BJ (cell line): ENCODE measurements at regions not wholly inside any gene's neighbourhood (a gene's known extent, or its start where the extent isn't known, plus 50 kb on each side); places are given as distances from the start of the nearest gene placed in this dataset.
"Not testable (repeated sequence)": the region's sequence is repeated elsewhere in the genome, so short reads cannot be mapped to it uniquely, and the experiment has no call there.

Experiments used
- CTCF ChIA-PET: fragments of 350-600 bp; formaldehyde crosslinking; extraction: SDS; loops from one replicate; lab custom pipeline; 2021; ENCODE audit warnings: antibody characterized with exemption, inconsistent platforms; lab: Yijun Ruan, JAX
- POLR2A ChIA-PET: fragments of 300-600 bp; sonication (Branson Sonifier 250); formaldehyde crosslinking; extraction: SDS; loops from one replicate; lab custom pipeline; 2021; ENCODE audit warnings: antibody characterized with exemption; lab: Charles Lee
- DNase-seq: peaks from one replicate; pipeline ENCODE4 v3.0.0-alpha.2; 2011; ENCODE audit warnings: low read depth
- H3K27me3 ChIP-seq: 2 replicates; pipeline ENCODE4 v1.6.0; 2011; ENCODE audit warnings: low read length; ENCODE audit not compliant: control insufficient read depth, insufficient read depth
- H3K36me3 ChIP-seq: 2 replicates; pipeline ENCODE4 v1.5.1; 2011; ENCODE audit warnings: low read length; ENCODE audit not compliant: control insufficient read depth, insufficient read depth
- H3K4me3 ChIP-seq: 2 replicates; pipeline ENCODE4 v1.5.1; 2011; ENCODE audit warnings: low read depth, mild to moderate bottlenecking, control low read depth, low read length
- TF ChIP-seq, protein P1 (sequence below): IDR thresholded peaks from 2 replicates; pipeline ENCODE4 v1.5.1; 2011; ENCODE audit warnings: low read depth, mild to moderate bottlenecking, control low read depth, inconsistent platforms, low read length, moderate library complexity; ENCODE audit not compliant: insufficient read depth

DNA sequence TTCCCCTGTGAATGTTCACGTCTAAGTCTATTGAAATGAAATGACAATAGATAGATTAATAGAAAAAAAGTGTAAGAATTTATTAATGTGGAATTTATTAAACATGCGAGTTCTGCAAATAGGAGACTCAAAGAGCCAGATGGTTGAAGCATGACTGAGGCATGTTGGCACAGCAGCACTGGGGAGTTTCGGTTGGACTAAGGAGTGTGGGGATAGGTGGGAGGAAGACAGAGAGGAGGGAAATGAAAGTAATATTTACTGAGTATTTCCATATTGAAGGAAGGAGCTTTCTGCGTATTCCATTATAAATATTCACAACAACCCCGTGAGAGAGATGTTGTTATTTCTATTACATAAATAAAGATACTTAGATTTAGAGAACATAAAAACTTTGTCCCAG is 79.5 kb upstream of the ZNF644 start:
- POLR2A ChIA-PET: no interaction called here
- no peak for DNase-seq
- TF ChIP-seq, protein P1, sequence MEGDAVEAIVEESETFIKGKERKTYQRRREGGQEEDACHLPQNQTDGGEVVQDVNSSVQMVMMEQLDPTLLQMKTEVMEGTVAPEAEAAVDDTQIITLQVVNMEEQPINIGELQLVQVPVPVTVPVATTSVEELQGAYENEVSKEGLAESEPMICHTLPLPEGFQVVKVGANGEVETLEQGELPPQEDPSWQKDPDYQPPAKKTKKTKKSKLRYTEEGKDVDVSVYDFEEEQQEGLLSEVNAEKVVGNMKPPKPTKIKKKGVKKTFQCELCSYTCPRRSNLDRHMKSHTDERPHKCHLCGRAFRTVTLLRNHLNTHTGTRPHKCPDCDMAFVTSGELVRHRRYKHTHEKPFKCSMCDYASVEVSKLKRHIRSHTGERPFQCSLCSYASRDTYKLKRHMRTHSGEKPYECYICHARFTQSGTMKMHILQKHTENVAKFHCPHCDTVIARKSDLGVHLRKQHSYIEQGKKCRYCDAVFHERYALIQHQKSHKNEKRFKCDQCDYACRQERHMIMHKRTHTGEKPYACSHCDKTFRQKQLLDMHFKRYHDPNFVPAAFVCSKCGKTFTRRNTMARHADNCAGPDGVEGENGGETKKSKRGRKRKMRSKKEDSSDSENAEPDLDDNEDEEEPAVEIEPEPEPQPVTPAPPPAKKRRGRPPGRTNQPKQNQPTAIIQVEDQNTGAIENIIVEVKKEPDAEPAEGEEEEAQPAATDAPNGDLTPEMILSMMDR: no peak
- CTCF ChIA-PET: no interaction called here
- Histone ChIP-seq H3K27me3 (no peaks in the 10 kb centered on the region), H3K4me3 (no peak overlapping the region), H3K36me3 (no peaks in the 10 kb centered on the region)

DNA sequence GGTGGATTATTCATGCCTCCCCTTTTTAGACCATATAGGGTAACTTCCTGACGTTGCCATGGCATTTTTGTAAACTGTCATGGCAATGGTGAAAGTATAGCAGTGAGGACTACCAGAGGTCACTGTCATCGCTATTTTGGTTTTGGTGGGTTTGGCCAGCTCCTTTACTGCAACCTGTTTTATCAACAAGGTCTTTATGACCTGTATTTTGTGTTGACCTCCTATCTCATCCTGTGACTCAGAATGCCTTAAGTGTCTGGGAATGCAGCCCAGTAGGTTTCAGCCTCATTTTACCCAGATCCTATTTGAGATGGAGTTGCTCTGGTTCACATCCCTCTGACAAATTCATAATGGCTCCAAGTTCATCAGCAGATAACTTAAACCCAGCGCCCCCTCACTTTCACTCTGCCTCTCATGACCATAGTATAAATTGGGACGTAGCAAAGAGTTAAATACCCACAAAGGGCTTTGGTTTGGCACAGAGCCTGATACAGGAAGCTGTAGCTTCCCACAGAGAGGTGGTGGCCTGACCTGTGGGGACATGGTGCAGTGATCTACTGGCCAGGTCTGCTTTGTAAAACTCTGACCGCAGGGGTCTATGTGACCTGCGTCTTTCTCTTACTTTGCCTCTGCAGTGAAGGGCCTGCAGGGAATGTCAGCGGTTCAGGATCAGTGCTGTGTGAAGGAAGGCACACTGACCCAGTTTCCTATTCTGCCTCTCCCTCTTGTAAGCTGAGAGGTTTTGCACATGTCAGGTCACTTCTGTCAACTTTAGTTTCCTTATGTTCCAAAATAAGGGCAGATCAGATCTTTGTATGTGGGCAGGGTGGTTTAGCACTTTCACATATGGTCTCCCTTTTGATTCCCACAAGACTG is 78.1 kb upstream of the ZNF644 start:
- TF ChIP-seq, protein P1: no peak
- no peak for DNase-seq
- ChIA-PET POLR2A (no interaction called here), CTCF (no interaction called here)
- H3K27me3 ChIP-seq: no peaks in the 10 kb centered on the region
- no peak overlapping the region for H3K4me3 ChIP-seq
- H3K36me3 ChIP-seq: no peaks in the 10 kb centered on the region

DNA sequence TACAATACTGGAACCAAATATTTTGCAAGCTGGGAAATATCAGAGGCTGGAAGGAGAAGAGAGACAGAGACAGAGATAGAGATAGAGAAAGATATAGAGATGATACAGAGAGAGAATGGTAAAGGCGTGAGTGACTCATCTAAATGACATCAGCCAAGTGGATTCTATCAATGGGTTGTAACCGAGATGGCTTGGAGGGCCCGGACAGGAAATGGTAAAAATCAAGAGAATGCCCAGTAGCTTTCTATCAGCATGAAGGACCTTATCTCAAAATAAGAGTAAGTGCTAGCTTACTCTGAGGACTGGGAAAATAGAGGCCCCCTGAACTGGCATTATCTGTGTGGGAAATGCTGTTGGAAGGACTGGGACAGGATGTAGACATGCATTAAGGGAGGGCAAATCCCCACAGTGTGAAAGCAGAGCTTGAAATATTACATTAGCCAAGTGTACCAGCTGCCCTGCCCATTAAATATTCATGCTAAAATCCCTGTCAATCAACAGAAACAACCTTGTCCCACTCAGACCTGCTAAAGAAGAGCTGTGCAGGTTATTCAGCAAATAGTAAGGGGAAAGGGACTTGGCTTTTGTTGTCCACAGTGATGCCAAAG is 76.6 kb upstream of the ZNF644 start:
- ChIA-PET POLR2A (no interaction called here), CTCF (no interaction called here)
- Histone ChIP-seq H3K27me3 (no peaks in the 10 kb centered on the region), H3K36me3 (no peaks in the 10 kb centered on the region), H3K4me3 (no peak overlapping the region)
- TF ChIP-seq, protein P1: no peak
- no peak for DNase-seq

DNA sequence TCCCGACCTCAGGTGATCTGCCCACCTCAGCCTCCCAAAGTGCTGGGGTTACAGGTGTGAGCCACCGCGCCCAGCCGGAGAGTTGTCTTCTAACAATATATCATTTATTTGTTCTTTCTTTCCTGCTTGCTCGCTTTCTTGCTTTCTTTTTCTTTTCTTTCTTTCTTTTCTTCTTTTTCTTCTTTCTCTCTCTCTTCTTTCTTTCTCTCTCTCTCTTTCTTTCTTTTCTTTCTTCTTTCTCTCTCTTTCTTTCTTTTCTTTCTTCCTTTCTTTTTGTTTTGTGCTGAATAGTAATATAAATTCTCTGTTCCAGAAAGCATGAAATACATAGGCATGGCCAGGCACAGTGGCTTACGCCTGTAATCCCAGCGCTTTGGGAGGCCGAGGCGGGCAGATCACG is 73.5 kb upstream of the ZNF644 start:
- POLR2A ChIA-PET, DNase-seq, H3K36me3 ChIP-seq, H3K27me3 ChIP-seq, H3K4me3 ChIP-seq, CTCF ChIA-PET: not testable (repeated sequence)

DNA sequence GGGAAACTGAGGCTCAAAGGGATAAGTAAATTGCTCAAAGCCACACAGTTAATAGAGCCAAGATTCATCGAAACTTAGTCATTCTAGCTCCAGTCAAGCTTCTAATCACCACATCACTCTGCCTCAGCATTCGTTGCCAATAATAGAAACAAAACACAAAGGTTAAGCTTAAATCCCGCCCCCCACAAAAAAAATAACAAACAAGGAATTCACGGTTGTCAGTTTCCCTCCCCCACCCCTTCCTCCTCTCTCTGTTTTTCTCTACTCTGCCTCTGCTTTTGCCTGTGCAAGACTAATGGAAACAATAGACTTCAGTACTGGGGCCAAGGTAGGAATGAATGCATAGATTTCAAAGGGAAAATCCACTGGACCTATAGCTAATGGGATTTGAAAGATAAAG is 70.7 kb upstream of the ZNF644 start:
- ChIA-PET CTCF (interaction anchor here (1.1 kb wide), 1 partner anchor 18 kb away, joined by 3 read pairs; no protein-coding TSS in a partner anchor), POLR2A (no interaction called here)
- TF ChIP-seq, protein P1: no peak
- Histone ChIP-seq H3K4me3 (no peak overlapping the region), H3K27me3 (no peaks in the 10 kb centered on the region), H3K36me3 (no peaks in the 10 kb centered on the region)
- no peak for DNase-seq
